IPS-NIHi11 (cell line): ENCODE measurements at regions not wholly inside any gene's neighbourhood (a gene's known extent, or its start where the extent isn't known, plus 50 kb on each side); places are given as distances from the start of the nearest gene placed in this dataset.

Experiments
- DNase-seq: peaks from one replicate; pipeline ENCODE4 v3.0.0; 2012; ENCODE audit warnings: mixed read lengths, low spot score

DNA sequence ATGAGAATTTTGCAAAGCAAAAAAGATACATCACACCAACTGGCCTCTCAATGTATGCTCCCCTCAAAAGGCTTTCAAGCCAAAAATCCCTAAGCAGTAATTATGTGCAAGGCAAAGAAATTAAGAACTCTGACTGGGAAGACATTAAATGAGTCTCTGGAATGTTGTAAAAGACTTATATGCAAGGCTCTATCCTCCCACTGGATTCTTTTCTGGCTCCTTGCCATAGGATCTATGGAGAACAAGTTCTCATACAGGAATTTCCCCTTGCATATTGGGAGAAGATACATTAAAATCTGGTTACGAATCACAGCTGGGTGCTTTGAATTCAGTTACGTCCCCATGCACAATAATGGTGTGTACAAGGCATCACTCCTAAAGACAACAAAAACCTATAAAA lies 73.4 kb upstream of the ATL2 start:
- DNase-seq = no peak

- DNase-seq = no peak
Measured at GRCh38 chr2:38448692-38449410, 71.8 kb upstream of the ATL2 start.

DNA sequence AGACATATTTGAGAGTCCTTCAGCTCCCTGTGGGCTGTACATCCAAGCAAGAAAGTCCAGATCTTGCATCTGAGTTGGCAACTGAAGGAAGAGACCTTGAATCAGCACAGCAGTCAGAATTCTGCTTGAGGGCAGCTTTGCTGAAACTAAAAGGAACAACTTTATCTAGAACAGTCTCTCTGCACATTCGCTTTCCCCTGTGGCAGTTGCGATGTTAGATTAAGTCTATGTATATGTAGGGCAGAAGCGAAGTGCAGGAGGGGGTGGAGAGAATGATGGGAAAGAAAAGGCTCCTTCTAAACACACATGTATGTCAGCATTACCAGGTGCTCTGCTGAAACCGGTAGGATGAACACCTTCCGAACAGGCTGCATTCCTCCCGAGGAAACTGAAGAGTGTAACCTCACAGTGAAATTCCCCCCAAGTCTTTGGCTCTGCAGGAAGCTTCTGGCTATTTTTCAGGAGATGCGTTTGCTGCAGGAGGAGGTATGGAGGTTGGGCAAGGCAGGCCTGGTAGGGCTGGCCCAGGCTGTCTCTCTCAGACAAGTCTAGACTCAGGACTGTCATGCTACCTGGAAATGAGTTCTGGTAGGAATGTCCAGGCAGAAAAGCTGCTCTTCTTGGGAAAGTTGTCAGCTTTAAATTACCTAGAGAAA lies 70.0 kb upstream of the ATL2 start:
- DNase-seq = no peak

GRCh38 chr2:38446418-38446817 lies 69.3 kb upstream of the ATL2 start:
- DNase-seq = no peak

DNA sequence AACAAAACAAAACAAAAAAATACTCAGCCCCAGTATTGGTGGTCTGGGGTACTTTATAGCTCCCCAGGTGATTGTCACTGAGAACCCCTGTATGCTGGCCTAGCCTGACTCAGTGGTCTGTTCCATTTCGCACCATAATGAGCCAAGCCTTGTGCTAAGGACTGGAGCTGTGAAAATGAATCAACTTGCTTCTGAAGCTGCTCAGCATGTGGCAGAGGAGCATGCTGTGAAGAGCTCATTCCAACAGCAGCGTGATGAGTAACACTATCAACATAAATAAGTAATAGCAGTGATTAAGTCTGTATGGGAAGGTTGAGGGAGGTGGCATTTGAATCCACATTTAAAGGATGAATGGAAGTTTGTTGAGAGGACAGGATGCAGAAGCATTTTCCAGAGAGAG lies 67.2 kb upstream of the ATL2 start:
- DNase-seq = peak; percentile 52

- no peak for DNase-seq
Measured at GRCh38 chr2:38442643-38443541, 65.8 kb upstream of the ATL2 start.

DNA sequence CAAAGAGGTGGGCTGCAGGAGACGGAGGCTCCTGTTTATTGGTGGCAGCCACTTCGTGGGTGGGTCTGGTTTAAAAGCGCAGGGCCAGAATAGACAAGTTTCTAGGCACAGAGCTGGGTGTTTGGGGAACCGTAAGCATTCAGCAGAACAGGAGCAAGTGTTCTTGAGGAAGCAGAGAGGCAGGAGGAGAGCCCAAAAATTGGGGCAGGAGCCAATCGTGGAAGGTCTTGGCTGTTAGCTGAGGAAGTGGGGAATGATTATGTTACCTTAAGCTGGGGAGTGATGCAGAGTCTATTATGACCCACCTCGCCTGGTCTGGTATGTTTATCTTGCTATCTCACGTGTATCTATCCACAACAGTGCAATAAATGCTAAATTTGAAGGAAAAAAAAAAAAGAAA lies 64.3 kb upstream of the ATL2 start:
- DNase-seq = no peak

- no peak for DNase-seq
Measured at GRCh38 chr2:38440655-38441054, 63.6 kb upstream of the ATL2 start.

DNA sequence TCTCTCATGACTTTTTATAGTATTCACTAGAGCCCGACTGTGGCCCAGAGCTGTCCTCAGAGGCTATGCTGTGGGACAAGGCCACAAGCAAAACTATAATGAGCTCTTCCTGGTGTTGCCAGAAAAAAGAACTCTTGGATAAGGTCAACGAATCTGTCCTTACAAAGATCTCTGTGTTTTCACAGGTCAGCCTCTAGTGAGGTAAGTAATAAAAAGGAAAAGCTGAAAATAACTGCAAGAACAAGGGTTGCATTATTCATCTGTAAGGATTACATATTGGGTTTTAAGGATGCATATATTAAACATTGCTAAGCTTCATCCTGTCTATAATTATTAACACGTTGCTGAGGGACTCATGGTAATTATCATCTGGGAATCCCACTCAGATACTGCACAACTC lies 62.8 kb upstream of the ATL2 start:
- DNase-seq = no peak

- no peak for DNase-seq
Measured at GRCh38 chr2:38438883-38439612, 62.0 kb upstream of the ATL2 start.

DNA sequence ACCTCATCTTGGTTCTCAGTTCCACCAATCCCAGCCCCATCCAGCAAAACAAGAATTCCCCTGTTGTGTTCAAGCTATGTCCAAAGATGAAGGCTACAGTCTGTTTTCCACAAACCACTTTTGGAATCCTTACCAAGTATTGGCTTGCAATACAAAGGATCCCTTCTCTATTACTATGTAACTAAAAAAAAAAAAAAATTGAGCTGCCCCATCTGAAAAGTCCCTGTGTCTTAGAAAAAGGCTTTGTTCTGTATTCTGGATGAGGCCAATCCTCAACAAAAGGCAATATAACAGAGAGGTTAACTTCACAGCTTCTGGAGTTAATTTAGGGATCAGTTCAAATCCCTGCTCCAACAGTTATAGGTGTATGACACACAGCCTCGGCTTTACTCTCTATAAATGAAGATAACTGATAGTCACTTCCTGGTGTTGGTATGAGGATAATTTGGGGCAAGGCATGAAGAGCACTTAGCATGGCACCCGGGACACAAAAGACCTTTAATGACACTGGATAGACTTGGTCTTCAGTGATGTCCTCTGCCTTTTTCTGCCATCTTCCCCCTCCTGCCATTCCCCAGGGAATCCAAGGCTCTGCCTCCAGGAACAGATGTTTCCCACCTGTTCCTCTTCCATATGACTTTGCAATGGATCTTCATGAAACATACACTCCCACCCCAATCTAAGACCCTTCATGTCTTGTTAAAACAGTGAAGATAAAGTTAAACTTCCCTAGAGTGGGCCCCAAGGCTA lies 61.2 kb upstream of the ATL2 start:
- DNase-seq = no peak

DNA sequence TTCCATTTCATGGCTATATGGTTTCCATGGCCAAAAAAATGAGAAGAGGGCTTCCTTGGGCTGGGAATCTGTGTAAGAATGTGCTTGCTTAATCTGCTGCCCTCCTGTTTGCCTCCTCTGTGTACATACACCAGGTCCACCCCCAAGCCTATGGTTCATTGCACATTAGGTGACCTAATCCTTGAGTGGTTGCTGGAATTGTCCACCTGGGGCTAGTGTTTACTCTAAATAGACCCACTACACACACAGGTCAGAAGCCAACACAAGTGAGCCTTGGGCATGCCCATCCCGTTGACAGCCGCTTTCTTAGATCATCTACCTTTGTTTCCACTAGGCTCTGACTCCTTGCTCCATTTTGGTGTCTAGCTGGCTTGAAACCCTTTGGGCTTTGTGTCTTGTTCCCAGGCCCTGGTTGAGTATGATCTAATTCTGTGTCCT lies 59.2 kb upstream of the ATL2 start:
- DNase-seq = no peak

DNA sequence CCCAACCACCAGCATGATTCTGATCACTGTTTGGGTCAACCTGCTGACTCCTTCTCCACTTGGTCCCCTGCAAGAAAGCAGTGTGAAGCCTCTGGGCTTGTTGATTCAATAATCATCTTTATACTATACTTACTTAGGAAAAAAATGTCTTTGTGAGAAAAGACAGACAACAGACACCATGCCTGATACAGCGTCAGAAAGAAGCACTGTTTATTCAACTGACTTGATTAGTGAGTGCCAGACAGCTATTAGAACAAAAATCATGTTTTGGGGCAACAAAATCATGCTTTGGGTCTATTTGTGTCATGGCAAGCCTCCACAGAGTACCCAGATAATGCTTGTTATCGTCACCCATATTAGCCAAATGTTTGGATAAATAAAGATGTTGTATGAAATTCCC lies 58.7 kb upstream of the ATL2 start:
- DNase-seq = no peak

GRCh38 chr2:38434595-38434994 lies 57.5 kb upstream of the ATL2 start:
- DNase-seq = no peak

DNA sequence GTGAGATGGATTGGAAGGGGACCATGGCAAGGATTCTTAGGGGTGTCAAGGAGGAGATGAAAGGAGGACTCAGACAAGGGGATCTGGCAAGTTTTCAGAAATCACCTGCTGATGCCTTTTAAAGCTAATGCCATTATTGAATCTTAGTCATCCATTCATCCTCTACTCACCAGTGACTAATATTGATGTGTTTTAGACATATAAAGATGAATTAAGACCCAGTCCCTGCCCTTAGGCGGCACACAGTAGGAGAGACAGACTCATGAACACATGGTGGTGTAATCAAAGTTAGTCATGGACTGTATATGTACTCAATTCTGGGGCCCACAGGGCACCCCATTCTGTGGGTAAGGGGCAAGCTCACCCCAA lies 56.5 kb upstream of the ATL2 start:
- DNase-seq = no peak

GRCh38 chr2:38432820-38433606 lies 55.9 kb upstream of the ATL2 start:
- no peak for DNase-seq

DNA sequence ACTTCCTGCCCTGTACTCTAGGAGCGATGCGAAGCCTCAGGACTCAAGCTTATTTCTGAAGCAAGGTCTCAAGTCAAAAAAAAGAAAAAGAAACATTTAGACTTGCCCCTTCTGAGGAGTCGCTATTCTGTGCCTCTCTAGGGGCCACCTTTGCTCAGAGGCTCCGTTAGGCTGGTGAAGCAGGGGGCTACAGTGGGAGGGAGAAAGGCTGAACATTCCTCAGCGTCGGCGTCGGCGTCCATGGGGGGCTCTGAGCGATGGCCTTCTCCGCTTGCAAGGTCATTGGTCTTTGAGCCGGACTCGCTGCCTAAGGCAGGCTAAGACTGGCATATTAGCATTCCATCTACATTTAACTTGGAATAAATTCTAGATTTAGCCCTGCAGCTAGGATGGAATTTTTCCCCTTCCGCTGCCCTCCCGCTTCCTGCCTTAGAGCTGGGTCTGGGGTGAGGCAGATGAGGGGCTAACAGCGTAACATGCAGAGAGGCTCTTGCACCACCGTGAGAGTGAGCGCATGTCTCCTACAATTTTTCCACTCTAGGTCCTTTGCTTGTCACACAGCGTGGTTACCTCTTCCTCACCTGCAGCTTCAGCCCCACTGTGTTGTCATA lies 53.6 kb upstream of the ATL2 start:
- DNase-seq = no peak

DNA sequence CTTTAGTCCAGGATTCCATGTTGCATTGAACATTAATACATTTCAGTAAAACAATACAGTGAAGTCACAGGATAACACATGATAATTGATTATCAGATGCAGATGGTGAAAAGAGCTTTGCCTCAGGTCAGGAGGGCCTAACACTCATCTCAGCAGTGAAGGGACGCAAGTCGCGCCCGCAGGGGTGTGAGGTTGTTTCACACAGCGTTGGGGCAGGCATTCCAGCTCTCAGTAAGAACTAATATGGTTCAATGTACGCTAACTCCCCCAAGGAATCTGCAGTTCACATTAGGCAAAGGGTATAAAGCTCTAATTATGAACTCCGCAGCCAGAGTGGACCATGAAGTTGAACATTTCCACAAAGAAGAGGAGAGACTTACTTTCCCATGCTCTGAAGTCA lies 53.1 kb upstream of the ATL2 start:
- no peak for DNase-seq

GRCh38 chr2:38427936-38428335 lies 50.9 kb upstream of the ATL2 start:
- no peak for DNase-seq

DNA sequence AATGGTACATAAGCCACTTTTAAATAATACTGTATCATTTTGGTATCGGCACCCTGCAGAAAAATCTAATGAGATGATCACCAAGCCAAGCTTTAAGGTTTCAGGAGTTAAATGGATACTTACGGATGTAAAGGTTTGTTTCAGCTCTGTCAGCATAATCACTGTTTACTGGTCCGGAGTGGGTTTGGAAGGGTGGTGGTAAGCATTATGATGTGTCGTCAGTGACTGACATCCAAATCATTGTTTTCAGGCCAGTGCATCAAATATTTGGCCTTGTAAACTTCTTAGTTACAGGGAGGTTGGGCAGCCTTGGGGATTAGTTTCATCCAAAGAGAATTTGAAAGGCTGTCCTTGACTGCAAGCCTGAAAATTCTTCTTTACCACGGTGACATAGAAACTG lies 50.0 kb upstream of the ATL2 start:
- no peak for DNase-seq
